Fibroblast of pulmonary artery (primary cell): ENCODE measurements at regions not wholly inside any gene's neighbourhood (a gene's known extent, or its start where the extent isn't known, plus 50 kb on each side); places are given as distances from the start of the nearest gene placed in this dataset.

Experiments
- DNase-seq: peaks from one replicate; pipeline ENCODE4 v3.0.0-alpha.2; 2010; ENCODE audit warnings: low read depth
- H3K4me3 ChIP-seq: replicated peaks from 2 replicates; pipeline ENCODE4 v1.5.1; 2011; ENCODE audit warnings: low read depth, mild to moderate bottlenecking, control low read depth, low read length, moderate library complexity
- CTCF ChIP-seq: IDR thresholded peaks from 2 replicates; pipeline ENCODE4 v1.5.1; 2011; ENCODE audit warnings: mild to moderate bottlenecking, control low read depth, low read length, inconsistent platforms; ENCODE audit errors: missing control alignments

- DNase-seq, result no peak
- TF ChIP-seq CTCF, result no peak
Measured at GRCh38 chr4:104815665-104816064, 321.0 kb upstream of the CXXC4 start.

GRCh38 chr4:104818579-104818978 lies 323.9 kb upstream of the CXXC4 start:
- H3K4me3 ChIP-seq, result no peak overlapping the region
- DNase-seq, result no peak
- no peak for TF ChIP-seq CTCF

More at GRCh38 chr4:104815665-104816064, 321.0 kb upstream of the CXXC4 start:
- H3K4me3 ChIP-seq, result no peak overlapping the region

- TF ChIP-seq CTCF, result no peak
- DNase-seq, result no peak
- no peak overlapping the region for H3K4me3 ChIP-seq
Measured at GRCh38 chr4:104826171-104826570, 320.5 kb upstream of the TET2 start.

GRCh38 chr4:104829761-104830160 lies 316.9 kb upstream of the TET2 start:
- no peak overlapping the region for H3K4me3 ChIP-seq
- no peak for TF ChIP-seq CTCF
- DNase-seq, result no peak

- no peak overlapping the region for H3K4me3 ChIP-seq
- DNase-seq, result no peak
- no peak for TF ChIP-seq CTCF
Measured at GRCh38 chr4:104848597-104849225, 298.0 kb upstream of the TET2 start.

GRCh38 chr4:104859601-104860237 lies 287.0 kb upstream of the TET2 start:
- H3K4me3 ChIP-seq, result no peak overlapping the region
- no peak for DNase-seq
- no peak for TF ChIP-seq CTCF
